SK-N-DZ (cell line): ENCODE measurements at regions not wholly inside any gene's neighbourhood (a gene's known extent, or its start where the extent isn't known, plus 50 kb on each side); places are given as distances from the start of the nearest gene placed in this dataset.
A peak's percentile ranks its signal among the peaks of the same experiment; 100 is the strongest.
"Not testable (repeated sequence)": the region's sequence is repeated elsewhere in the genome, so short reads cannot be mapped to it uniquely, and the experiment has no call there.

Experiments
- DNase-seq: peaks from one replicate; pipeline ENCODE4 v3.0.0-alpha.2; 2015; ENCODE audit warnings: low spot score

DNA sequence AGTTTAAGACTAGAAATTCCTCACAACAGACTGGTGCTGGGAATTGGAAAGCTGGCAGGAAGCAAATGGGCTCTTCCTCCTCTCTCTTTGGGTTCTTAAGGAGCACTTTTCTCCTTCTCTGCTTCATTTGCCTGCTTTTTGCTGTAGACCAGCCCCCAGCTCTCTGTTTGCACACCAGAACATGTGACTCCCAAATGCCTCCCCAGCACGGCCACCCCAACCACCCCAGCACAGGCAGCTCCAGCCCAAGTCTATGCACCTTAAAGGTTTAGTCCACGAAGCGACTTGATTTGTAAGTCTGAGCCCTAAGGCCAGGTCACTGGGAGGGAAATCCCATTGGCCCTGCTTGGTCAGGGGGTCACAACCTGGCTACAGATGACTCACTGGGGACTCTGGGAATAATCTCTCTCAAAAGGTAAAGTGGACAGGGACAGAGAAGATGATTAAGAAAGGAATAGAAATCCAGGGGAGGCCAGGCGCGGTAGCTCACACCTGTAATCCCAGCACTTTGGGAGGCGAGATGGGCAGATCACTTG is 377.8 kb upstream of the PROK2 start:
- DNase-seq: no peak

- DNase-seq: no peak
Measured at GRCh38 chr3:72161881-72162595, 377.1 kb upstream of the PROK2 start.

DNA sequence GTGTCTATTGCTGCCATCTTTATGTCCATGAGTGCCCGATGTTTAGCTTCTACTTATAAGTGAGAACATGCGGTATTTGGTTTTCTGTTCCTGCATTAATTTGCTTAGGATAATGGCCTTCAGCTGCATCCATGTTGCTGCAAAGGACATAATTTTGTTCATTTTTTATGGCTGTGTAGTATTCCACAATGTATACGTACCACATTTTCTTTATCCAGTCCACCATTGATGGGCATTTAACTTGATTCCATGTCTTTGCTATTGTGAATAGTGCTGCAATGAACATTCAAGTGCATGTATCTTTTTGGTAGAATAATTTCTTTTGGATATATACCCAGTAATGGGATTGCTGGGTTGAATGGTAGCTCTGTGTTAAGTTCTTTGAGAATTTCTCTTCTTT is 376.3 kb upstream of the PROK2 start:
- not testable (repeated sequence) for DNase-seq

DNA sequence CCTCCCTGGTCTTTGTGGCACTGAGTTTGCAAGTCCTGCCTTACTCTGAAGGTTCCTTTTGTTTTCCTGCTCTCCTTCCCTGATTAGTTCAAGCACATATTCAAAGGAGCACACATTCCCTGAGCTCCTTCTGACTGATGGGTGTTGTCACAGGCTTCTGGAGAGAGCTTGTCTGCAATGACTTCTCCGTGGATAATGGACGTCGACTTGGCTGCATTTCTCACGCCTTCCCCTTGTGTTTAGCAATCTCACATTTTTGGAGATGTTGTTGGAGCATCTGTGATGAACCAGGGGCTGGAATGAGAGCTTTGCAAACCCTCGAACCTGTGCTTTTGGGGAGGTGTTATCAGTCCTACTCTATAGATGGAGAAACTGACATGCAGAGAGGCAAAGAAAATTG is 375.4 kb upstream of the PROK2 start:
- DNase-seq: no peak

- no peak for DNase-seq
Measured at GRCh38 chr3:72159487-72159886, 374.5 kb upstream of the PROK2 start.

- no peak for DNase-seq
Measured at GRCh38 chr3:72158639-72159326, 373.8 kb upstream of the PROK2 start.

DNA sequence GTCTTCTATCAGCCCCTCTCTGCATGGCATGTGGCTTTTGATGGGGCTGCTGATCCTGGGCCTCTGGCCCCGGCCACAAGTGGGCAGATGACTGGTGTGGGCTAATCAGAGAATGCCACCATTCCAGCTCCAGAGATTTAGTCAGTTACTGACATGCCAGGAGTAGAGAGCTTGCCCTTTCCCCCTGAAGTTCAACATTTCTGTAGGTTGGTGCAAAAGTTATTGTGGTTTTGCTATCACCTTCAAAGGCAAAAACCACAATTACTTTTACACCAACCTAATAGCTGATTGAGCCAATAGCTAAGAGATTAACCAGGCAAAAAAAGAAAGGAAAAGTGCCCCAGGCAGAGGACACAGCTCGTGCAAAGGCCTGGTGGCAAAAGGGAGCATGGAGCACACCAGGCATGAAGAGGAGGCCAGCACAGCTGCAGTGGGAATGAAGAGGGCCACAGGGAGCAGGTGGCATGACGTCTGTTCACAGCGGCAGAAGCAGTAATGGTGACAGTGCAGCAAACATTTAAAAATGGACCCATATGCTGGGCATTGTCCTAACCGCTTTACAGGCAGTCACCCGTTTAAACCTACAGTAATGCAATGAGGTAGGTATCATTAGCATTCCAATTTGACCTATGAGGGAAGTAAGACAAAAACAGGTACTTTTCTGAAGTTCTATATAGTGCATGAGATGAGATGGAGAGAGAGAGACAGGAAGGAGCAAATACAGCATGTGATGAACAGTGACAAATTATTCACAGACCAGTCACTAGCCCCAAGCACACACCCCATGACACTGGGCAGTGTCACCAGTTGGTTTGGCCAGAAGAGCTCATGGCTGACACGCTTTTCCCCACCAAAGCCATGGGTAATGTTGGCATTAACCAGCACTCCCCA is 373.0 kb upstream of the PROK2 start:
- DNase-seq: no peak

- no peak for DNase-seq
Measured at GRCh38 chr3:72155391-72156064, 370.6 kb upstream of the PROK2 start.

- no peak for DNase-seq
Measured at GRCh38 chr3:72154391-72155335, 369.7 kb upstream of the PROK2 start.

DNA sequence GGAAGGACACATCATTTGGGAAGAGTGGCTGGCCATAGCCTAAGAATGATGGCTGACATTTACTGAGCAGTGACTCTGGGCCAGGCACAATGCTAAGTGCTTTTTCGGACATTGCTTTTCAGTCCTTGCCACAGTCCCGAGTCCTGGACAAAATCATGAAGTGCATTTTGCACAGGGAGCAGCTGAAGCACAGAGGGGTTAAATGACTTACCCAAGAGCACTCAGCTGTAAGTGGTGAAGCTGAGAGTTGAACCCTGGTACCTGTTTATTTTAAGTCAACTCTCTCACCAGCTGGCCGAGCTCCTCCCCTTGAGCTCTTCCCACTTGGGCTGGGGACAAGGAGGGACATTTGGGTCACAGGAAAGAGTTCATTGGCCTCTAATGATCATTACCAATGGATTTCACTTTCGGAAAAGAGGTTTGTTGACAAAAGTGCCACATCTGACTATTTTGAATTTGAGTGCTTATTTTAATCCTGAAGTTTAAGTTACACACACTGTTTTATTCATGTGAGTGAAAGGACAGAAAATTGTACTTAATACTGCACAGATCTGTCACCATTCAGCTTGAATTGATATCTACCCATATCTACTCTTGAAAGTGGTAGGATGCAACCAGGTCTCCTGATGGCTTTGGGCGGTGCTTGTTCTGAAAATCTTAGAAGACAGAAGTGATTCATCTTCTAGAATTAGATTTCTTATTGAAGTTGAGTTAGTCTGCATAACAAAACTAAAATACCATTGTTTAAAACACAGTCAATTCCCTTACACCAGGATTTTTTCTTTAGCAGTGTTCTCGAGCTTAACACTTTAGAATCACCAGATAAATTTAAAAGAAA is 368.7 kb upstream of the PROK2 start:
- DNase-seq: no peak

DNA sequence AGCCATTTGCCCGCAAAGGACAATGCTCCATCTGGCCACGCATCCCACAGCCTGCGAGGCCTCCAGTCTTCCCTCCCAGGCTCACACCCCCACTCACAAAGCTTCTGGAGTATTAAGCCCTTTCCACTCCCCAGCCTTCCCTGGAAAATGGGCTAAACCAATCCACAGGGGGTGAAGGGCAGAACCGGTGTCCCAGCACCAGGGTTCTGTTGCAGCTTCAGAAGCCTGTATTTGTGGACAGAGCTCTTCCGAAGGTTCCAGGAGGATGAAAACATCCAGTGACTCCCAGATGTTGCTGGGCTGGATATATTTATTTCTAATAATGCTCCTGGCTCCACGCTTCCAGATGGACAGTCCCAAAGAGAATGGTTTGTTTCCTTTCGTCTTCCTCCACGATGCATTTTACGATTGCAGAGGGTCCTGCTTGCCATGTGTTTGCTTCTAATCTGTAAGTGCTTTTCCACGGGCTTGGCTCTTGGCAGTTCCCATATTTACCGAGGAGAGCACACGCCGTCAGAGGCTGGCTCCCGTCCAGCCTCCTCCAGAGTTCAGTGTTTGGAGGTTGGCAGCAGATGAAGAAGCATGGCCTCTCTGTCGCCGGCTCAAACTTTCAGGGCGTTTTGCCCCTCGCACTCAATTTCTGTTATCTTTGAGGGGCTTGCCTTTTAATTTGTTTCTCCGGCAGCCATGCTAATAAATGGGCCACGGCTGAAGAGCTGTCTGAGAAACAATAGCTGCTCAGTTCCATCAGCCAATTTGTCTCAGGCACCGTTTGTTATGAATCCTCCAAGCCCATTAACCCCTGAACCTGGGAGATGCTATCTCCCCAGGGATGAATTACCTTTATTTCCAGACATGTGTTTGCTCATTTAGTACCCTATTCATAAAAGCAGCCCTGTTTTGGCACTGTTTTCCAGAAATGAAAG is 367.9 kb upstream of the PROK2 start:
- peak; percentile 80 for DNase-seq

GRCh38 chr3:72151465-72152238 is 366.7 kb upstream of the PROK2 start:
- DNase-seq: no peak

- DNase-seq: no peak
Measured at GRCh38 chr3:72150634-72151412, 365.9 kb upstream of the PROK2 start.

DNA sequence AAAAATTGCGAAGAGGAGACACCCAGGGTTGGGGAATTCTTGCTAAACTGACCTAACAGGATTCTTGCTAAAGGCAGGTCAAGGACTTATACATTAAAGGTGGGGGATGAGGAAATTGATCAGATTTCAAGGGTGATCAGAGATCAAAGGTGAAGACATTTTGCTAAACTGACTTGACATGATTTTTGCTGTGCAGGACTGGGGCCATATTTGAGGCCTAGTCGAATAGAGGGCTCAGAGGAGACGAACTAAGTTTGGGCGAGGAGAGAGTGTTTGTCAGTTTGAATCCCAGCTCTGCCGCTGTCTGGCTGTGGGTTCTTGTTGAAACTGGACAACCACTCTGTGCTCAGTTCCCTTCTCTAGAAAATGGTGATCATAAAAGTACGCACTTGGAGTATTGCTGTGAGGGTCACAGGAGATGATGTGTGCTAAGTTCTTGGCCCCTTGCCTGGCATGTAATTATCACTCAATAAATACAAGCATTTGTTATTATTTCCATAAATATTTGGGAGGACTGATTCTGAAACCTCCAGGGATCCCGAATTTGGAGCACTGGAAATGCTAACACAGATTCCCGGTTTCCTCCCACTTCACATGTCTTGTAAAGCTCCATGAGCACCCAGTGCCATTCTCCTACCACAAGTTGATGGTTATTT is 364.8 kb upstream of the PROK2 start:
- DNase-seq: no peak

DNA sequence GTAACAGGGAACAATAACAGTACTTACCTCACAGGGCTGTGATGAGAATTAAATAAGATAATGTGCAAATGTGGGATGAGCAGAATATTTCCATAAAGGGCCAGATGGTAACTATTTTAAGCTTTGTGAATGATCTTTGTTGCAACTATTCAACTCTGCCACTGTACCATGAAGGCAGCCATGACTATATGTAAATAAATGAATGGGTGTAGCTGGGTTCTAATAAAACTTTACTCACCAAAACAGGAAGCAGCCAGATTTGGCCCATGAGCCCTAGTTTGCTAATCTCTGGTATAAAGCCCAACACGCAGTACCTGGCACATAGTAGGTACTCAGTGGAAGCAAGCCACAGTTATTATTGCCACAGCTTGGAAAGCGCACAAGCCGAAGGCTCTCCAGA is 362.7 kb upstream of the PROK2 start:
- no peak for DNase-seq
